NCI-H2081 (cell line): ENCODE measurements at regions not wholly inside any gene's neighbourhood (a gene's known extent, or its start where the extent isn't known, plus 50 kb on each side); places are given as distances from the start of the nearest gene placed in this dataset.
A peak's percentile ranks its signal among the peaks of the same experiment; 100 is the strongest.
"Not testable (repeated sequence)": the region's sequence is repeated elsewhere in the genome, so short reads cannot be mapped to it uniquely, and the experiment has no call there.

Experiments used
- DNase-seq, 2 experiments: peaks; one replicate each; lab custom pipeline; 2025; lab: John Stamatoyannopoulos, UW

- DNase-seq: not testable (repeated sequence)
Observed at GRCh38 chr5:128735656-128736055, 197.6 kb upstream of the FBN2 start.

GRCh38 chr5:128736553-128736952, 198.5 kb upstream of the FBN2 start:
- no peak for DNase-seq

- DNase-seq: no peak
Observed at GRCh38 chr5:128749136-128749898, 211.3 kb upstream of the FBN2 start.

- DNase-seq: no peak
Observed at GRCh38 chr5:128750155-128750554, 212.1 kb upstream of the FBN2 start.

- no peak for DNase-seq
Observed at GRCh38 chr5:128757196-128757959, 207.9 kb upstream of the SLC27A6 start.

- DNase-seq: no peak
Observed at GRCh38 chr5:128762661-128763306, 202.5 kb upstream of the SLC27A6 start.

GRCh38 chr5:128763321-128763720, 202.0 kb upstream of the SLC27A6 start:
- DNase-seq: no peak

- DNase-seq: no peak
Observed at GRCh38 chr5:128764601-128765310, 200.5 kb upstream of the SLC27A6 start.

- no peak for DNase-seq
Observed at GRCh38 chr5:128765448-128766061, 199.7 kb upstream of the SLC27A6 start.

GRCh38 chr5:128766406-128766805, 198.9 kb upstream of the SLC27A6 start:
- no peak for DNase-seq

- no peak for DNase-seq
Observed at GRCh38 chr5:128770907-128771306, 194.4 kb upstream of the SLC27A6 start.

GRCh38 chr5:128772356-128772755, 192.9 kb upstream of the SLC27A6 start:
- no peak for DNase-seq

GRCh38 chr5:128773378-128773777, 191.9 kb upstream of the SLC27A6 start:
- DNase-seq: no peak

GRCh38 chr5:128774605-128775004, 190.7 kb upstream of the SLC27A6 start:
- DNase-seq: no peak

- DNase-seq: no peak
Observed at GRCh38 chr5:128775558-128775957, 189.7 kb upstream of the SLC27A6 start.

- no peak for DNase-seq
Observed at GRCh38 chr5:128777052-128777451, 188.2 kb upstream of the SLC27A6 start.

- no peak for DNase-seq
Observed at GRCh38 chr5:128778474-128778873, 186.8 kb upstream of the SLC27A6 start.

GRCh38 chr5:128782446-128782845, 182.8 kb upstream of the SLC27A6 start:
- peak in 1 of 2 experiments; percentile 0 for DNase-seq

GRCh38 chr5:128784726-128785125, 180.6 kb upstream of the SLC27A6 start:
- no peak for DNase-seq

GRCh38 chr5:128791312-128791711, 174.0 kb upstream of the SLC27A6 start:
- no peak for DNase-seq

GRCh38 chr5:128796506-128796905, 168.8 kb upstream of the SLC27A6 start:
- no peak for DNase-seq

GRCh38 chr5:128798871-128799270, 166.4 kb upstream of the SLC27A6 start:
- no peak for DNase-seq
